GM12874 (cell line): ENCODE measurements at regions not wholly inside any gene's neighbourhood (a gene's known extent, or its start where the extent isn't known, plus 50 kb on each side); places are given as distances from the start of the nearest gene placed in this dataset.

ENCODE experiments used
- TF ChIP-seq, protein P1 (sequence below): IDR thresholded peaks from 2 replicates; pipeline ENCODE4 v1.5.1; 2011; ENCODE audit warnings: low read depth, mild to moderate bottlenecking, control low read depth, low read length, moderate library complexity; ENCODE audit not compliant: insufficient read depth

- TF ChIP-seq, protein P1, sequence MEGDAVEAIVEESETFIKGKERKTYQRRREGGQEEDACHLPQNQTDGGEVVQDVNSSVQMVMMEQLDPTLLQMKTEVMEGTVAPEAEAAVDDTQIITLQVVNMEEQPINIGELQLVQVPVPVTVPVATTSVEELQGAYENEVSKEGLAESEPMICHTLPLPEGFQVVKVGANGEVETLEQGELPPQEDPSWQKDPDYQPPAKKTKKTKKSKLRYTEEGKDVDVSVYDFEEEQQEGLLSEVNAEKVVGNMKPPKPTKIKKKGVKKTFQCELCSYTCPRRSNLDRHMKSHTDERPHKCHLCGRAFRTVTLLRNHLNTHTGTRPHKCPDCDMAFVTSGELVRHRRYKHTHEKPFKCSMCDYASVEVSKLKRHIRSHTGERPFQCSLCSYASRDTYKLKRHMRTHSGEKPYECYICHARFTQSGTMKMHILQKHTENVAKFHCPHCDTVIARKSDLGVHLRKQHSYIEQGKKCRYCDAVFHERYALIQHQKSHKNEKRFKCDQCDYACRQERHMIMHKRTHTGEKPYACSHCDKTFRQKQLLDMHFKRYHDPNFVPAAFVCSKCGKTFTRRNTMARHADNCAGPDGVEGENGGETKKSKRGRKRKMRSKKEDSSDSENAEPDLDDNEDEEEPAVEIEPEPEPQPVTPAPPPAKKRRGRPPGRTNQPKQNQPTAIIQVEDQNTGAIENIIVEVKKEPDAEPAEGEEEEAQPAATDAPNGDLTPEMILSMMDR = no peak
These were observed 1069.1 kb downstream of the SLC6A15 start for GRCh38 chr12:83843541-83843940.

GRCh38 chr12:83841620-83842019, 1071.0 kb downstream of the SLC6A15 start:
- TF ChIP-seq, protein P1 = no peak

DNA sequence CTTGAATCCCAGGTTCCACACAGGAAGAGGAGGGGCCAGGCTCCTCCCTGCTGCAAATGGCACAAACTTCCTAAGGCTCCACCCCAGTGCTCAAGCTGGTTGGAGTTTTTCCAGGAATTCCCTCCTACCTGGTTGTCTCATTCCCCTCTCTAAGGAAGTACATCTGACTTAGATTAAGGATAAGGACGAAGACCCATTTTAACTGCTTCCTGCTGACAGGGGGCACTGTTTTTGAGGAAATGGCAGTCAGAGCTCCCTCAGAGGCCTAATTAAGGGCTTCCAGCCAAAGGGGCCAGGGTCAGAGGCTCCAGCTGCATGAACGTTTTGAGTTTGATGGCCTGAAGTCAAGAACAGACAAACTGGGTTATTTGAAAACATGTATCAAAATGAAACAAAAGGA, 1084.7 kb downstream of the SLC6A15 start:
- TF ChIP-seq, protein P1 = no peak

DNA sequence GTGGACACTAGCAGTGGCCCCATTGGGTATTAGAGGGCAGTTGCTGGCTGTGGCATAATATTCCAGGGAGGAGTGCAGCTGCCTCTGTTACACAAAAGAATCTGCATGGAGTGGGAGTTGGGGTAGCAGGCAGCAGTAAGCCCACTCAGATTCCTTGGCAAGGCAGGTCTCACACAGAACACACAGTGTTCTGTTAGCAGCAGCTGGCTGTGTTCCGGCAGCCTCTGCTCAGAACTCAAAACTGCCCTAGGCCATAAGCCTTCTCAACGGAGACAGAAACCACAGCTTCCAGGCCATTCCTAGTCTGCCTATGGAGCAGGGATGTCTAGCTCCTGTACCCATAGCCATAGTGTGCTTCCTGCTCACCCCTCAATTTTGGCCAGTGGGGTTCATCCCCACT, 1085.4 kb downstream of the SLC6A15 start:
- TF ChIP-seq, protein P1 = no peak

GRCh38 chr12:83826112-83826511, 1086.5 kb downstream of the SLC6A15 start:
- TF ChIP-seq, protein P1 = peak; percentile 79

GRCh38 chr12:83823386-83824045, 1089.1 kb downstream of the SLC6A15 start:
- TF ChIP-seq, protein P1 = peak; percentile 70

- TF ChIP-seq, protein P1 = no peak
These were observed 1090.6 kb downstream of the SLC6A15 start for GRCh38 chr12:83821967-83822366.
